HepG2 (cell line): ENCODE measurements at regions not wholly inside any gene's neighbourhood (a gene's known extent, or its start where the extent isn't known, plus 50 kb on each side); places are given as distances from the start of the nearest gene placed in this dataset.

Experiments used
- ATAC-seq: fragments of 200-7000 bp; cut with Tn5 transposase; 3 replicates; pipeline ENCODE4 v1.9.1; 2020; ENCODE audit warnings: mild to moderate bottlenecking, moderate library complexity
- BruUV-seq: library from RNA; stranded (reverse); fragments of 400-500 nt; replicated peaks from 2 replicates; lab custom pipeline; 2021; lab: Mats Ljungman, UMichigan
- CTCF ChIA-PET: fragments of 300-600 bp; formaldehyde crosslinking; extraction: SDS; loops from one replicate; lab custom pipeline; 2021; ENCODE audit warnings: low total read pairs, inconsistent platforms, low intra/inter-chr PET ratio; lab: Yijun Ruan, JAX
- POLR2A ChIA-PET: fragments of 350-600 bp; sonication (Branson Sonifier 250); formaldehyde crosslinking; loops from one replicate; lab custom pipeline; 2020; ENCODE audit warnings: antibody characterized with exemption, inconsistent platforms; lab: Yijun Ruan, JAX
- DNase-seq: peaks from one replicate; pipeline ENCODE4 v3.0.0-alpha.2; 2015; ENCODE audit warnings: low spot score
- FAIRE-seq: peaks from 3 replicates; lab custom pipeline; 2011; peaks lifted over from hg19 to GRCh38; lab: Jason Lieb, UNC
- H2AFZ ChIP-seq: one replicate; pipeline ENCODE4 v1.6.1; 2011; ENCODE audit warnings: low read length, inconsistent platforms
- H3K27ac ChIP-seq: fragments of 300-600 bp; 3 replicates; pipeline ENCODE4 v1.8.0; 2011; ENCODE audit warnings: mixed run types, mild to moderate bottlenecking, mixed read lengths, low read length, inconsistent platforms; ENCODE audit not compliant: insufficient read depth; ENCODE audit errors: extremely low read length
- H3K27me3 ChIP-seq, 2 experiments: fragments of 200-600 bp in 1 of 2; 2 replicates in 1 of 2; 3 replicates in 1 of 2; pipeline versions ENCODE4 v1.6.0 to v1.8.0; 2011; ENCODE audit warnings: low read length in 2 of 2, mild to moderate bottlenecking in 2 of 2, moderate library complexity in 2 of 2, inconsistent platforms in 1 of 2; ENCODE audit not compliant: insufficient read depth in 2 of 2, control insufficient read depth in 1 of 2
- H3K36me3 ChIP-seq, 2 experiments: fragments of 200-600 bp in 1 of 2; replicated peaks in 1 of 2; 2 replicates in 1 of 2; 3 replicates in 1 of 2; pipeline versions ENCODE4 v1.5.1 to v1.8.0; 2011; ENCODE audit warnings: low read length in 2 of 2, inconsistent platforms in 1 of 2; ENCODE audit not compliant: insufficient read depth in 2 of 2, control insufficient read depth in 1 of 2
- H3K4me1 ChIP-seq: 2 replicates; pipeline ENCODE4 v1.5.1; 2012; ENCODE audit warnings: low read length, inconsistent platforms; ENCODE audit not compliant: insufficient read depth
- H3K4me2 ChIP-seq: 2 replicates; pipeline ENCODE4 v1.6.0; 2011; ENCODE audit warnings: low read depth, low read length, inconsistent platforms
- H3K4me3 ChIP-seq, 3 experiments: fragments of 200-600 bp in 1 of 3; sonication (generic), shearing (Covaris generic) in 1 of 3; replicated peaks in 1 of 3; 2 replicates each; pipeline ENCODE4 v1.5.1; 2011 to 2016; ENCODE audit warnings: low read length in 3 of 3, inconsistent platforms in 2 of 3, low read depth in 2 of 3, mild to moderate bottlenecking in 2 of 3, control low read depth in 1 of 3, mixed read lengths in 1 of 3; ENCODE audit not compliant: insufficient read depth in 1 of 3
- H3K79me2 ChIP-seq: one replicate; pipeline ENCODE4 v1.6.1; 2011; ENCODE audit warnings: low read length, inconsistent platforms; ENCODE audit not compliant: insufficient read depth
- H3K9ac ChIP-seq: 2 replicates; pipeline ENCODE4 v1.6.0; 2011; ENCODE audit warnings: mild to moderate bottlenecking, low read depth, low read length, inconsistent platforms; ENCODE audit not compliant: insufficient read depth
- H3K9me3 ChIP-seq: 2 replicates; pipeline ENCODE4 v1.5.1; 2012; ENCODE audit warnings: mild to moderate bottlenecking, low read length
- H4K20me1 ChIP-seq: 2 replicates; pipeline ENCODE4 v1.6.0; 2011; ENCODE audit warnings: inconsistent platforms, mild to moderate bottlenecking, low read length, moderate library complexity; ENCODE audit not compliant: insufficient read depth
- ESRRA ChIP-seq: sonication (generic); formaldehyde crosslinking; IDR thresholded peaks from 2 replicates; pipeline ENCODE4 v1.5.1; 2020; ENCODE audit warnings: mild to moderate bottlenecking, low read depth, missing genetic modification reagents
- FOXA3 ChIP-seq: IDR thresholded peaks from 2 replicates; pipeline ENCODE4 v1.6.1; 2016; ENCODE audit warnings: missing genetic modification reagents, missing compliant biosample characterization
- GATAD2A ChIP-seq: IDR thresholded peaks from 2 replicates; pipeline ENCODE4 v1.6.1; 2016
- GTF3A ChIP-seq: sonication (generic); formaldehyde crosslinking; conservative IDR thresholded peaks from 2 replicates; pipeline ENCODE4 v1.4.0; 2020; ENCODE audit warnings: mild to moderate bottlenecking, missing genetic modification reagents
- HNF4A ChIP-seq: sonication (generic); formaldehyde crosslinking; IDR thresholded peaks from 2 replicates; pipeline ENCODE4 v1.4.0; 2020; ENCODE audit warnings: missing genetic modification reagents
- HOXA3 ChIP-seq: sonication (generic); formaldehyde crosslinking; IDR thresholded peaks from 2 replicates; pipeline ENCODE4 v1.5.0; 2020; ENCODE audit warnings: missing genetic modification reagents
- HOXA7 ChIP-seq: sonication (generic); formaldehyde crosslinking; IDR thresholded peaks from 2 replicates; pipeline ENCODE4 v1.8.1; 2022; ENCODE audit warnings: mild to moderate bottlenecking, missing genetic modification reagents, moderate library complexity
- MYC ChIP-seq: sonication (generic); formaldehyde crosslinking; IDR thresholded peaks from 2 replicates; pipeline ENCODE4 v1.9.0; 2021; ENCODE audit warnings: missing genetic modification reagents, borderline replicate concordance
- SOX13 ChIP-seq, 3 experiments: fragments of 450-650 bp in 1 of 3; sonication (generic) in 1 of 3; formaldehyde crosslinking in 1 of 3; IDR thresholded peaks in 2 of 3; conservative IDR thresholded peaks in 1 of 3; 2 replicates each; pipeline versions ENCODE4 v1.5.0 to v1.6.1; 2016 to 2020; ENCODE audit warnings: antibody characterized with exemption in 1 of 3, mild to moderate bottlenecking in 1 of 3, missing compliant biosample characterization in 1 of 3, missing genetic modification reagents in 1 of 3, moderate library complexity in 1 of 3
- SPEN ChIP-seq: sonication (generic); formaldehyde crosslinking; IDR thresholded peaks from 2 replicates; pipeline ENCODE4 v1.5.1; 2020; ENCODE audit warnings: low read depth, mild to moderate bottlenecking, missing genetic modification reagents
- ZBTB38 ChIP-seq: sonication (generic); formaldehyde crosslinking; IDR thresholded peaks from 2 replicates; pipeline ENCODE4 v1.5.1; 2020; ENCODE audit warnings: mild to moderate bottlenecking, missing genetic modification reagents
- ZBTB7A ChIP-seq: sonication (generic); formaldehyde crosslinking; IDR thresholded peaks from 2 replicates; pipeline ENCODE4 v1.8.0; 2022; ENCODE audit warnings: mild to moderate bottlenecking, missing genetic modification reagents
- ZMYM2 ChIP-seq: sonication (generic); formaldehyde crosslinking; IDR thresholded peaks from 2 replicates; pipeline ENCODE4 v1.8.0; 2022; ENCODE audit warnings: mild to moderate bottlenecking, missing genetic modification reagents
- WGBS: methylation state at CpG from one replicate; pipeline ENCODE4 v1.1.6; 2017; ENCODE audit warnings: low lambda C conversion rate; 5-methylcytosine and 5-hydroxymethylcytosine counted together
- in situ Hi-C: cut with HindIII; loops from 2 replicates; pipeline ENCODE4 v1.10.0; 2017; ENCODE audit warnings: low pct_unique_long_range_greater_than_20kb; ENCODE audit not compliant: extremely low pct_ligation_motif_present
- intact Hi-C: fragments of 100-400 bp; cut with micrococcal nuclease; formaldehyde crosslinking; loops from one replicate; pipeline ENCODE4 v1.10.0; 2022; ENCODE audit not compliant: unreplicated experiment
- TF ChIP-seq, protein P1 (sequence below): sonication (generic); formaldehyde crosslinking; IDR thresholded peaks from 2 replicates; pipeline ENCODE4 v1.4.0; 2020; ENCODE audit warnings: missing genetic modification reagents, borderline replicate concordance
- TF ChIP-seq, protein P2 (sequence below): IDR thresholded peaks from 2 replicates; pipeline ENCODE4 v1.6.1; 2016
- TF ChIP-seq, protein P3 (sequence below), 2 experiments: sonication (generic) in 1 of 2; formaldehyde crosslinking in 1 of 2; IDR thresholded peaks; 2 replicates each; pipeline versions ENCODE4 v1.4.0 to v1.6.1; 2018 to 2020; ENCODE audit warnings: missing genetic modification reagents in 2 of 2, borderline replicate concordance in 1 of 2, low read depth in 1 of 2, mild to moderate bottlenecking in 1 of 2, missing biosample characterization in 1 of 2

DNA sequence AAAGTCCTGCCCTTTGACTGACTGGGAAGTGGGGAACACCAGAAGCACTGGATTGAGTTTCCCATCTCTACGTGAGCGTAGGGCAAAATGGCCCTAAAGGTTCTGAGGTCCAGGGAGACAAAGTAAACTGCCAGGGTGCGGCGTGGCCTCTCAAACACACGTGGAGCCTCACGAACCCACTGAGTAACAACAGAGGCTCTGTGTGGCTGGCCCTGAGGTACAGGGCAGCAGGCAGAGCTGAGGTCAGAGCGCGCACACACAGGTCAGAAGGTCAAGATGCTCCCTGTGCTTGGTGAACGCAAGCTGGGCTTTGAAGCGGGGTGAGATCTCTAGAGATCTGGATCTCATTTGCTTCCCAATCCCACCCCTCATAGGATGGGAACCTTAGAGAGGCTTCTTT, 99.0 kb upstream of the ZMIZ1 start:
- Histone ChIP-seq H3K4me1 (peaks cover 92% of the 10 kb centered on the region), H3K4me2 (no peak overlapping the region), H2AFZ (no peak overlapping the region), H3K36me3 (no peaks in the 10 kb centered on the region), H3K27me3 (no peaks in the 10 kb centered on the region), H4K20me1 (no peaks in the 10 kb centered on the region), H3K27ac (peak overlapping the region; percentile 45), H3K9me3 (no peaks in the 10 kb centered on the region), H3K9ac (0 out of 2 replicates have a peak overlapping the region, but pooled peaks have one; percentile 18), H3K4me3 (no peak overlapping the region), H3K79me2 (no peaks in the 10 kb centered on the region)
- in situ Hi-C loops (loop anchor here (5.0 kb wide), 1 partner anchor 218 kb away; no protein-coding TSS in a partner anchor), intact Hi-C loops (loop anchor here (5.0 to 10.0 kb wide), 3 partner anchors 55 to 218 kb away; no protein-coding TSS in a partner anchor)
- POLR2A ChIA-PET: no interaction called here
- FAIRE-seq: peak; percentile 12
- no peak for ATAC-seq
- no TSS peak for BruUV-seq
- 9% methylated on average over 4 of the region's 10 CpGs for WGBS
- DNase-seq: peak; percentile 18
- CTCF ChIA-PET: no interaction called here
- 0 out of 2 replicates have a peak, but pooled peaks have one; percentile 25 for TF ChIP-seq ESRRA (CRISPR knock-in tag)
- TF ChIP-seq, protein P1, sequence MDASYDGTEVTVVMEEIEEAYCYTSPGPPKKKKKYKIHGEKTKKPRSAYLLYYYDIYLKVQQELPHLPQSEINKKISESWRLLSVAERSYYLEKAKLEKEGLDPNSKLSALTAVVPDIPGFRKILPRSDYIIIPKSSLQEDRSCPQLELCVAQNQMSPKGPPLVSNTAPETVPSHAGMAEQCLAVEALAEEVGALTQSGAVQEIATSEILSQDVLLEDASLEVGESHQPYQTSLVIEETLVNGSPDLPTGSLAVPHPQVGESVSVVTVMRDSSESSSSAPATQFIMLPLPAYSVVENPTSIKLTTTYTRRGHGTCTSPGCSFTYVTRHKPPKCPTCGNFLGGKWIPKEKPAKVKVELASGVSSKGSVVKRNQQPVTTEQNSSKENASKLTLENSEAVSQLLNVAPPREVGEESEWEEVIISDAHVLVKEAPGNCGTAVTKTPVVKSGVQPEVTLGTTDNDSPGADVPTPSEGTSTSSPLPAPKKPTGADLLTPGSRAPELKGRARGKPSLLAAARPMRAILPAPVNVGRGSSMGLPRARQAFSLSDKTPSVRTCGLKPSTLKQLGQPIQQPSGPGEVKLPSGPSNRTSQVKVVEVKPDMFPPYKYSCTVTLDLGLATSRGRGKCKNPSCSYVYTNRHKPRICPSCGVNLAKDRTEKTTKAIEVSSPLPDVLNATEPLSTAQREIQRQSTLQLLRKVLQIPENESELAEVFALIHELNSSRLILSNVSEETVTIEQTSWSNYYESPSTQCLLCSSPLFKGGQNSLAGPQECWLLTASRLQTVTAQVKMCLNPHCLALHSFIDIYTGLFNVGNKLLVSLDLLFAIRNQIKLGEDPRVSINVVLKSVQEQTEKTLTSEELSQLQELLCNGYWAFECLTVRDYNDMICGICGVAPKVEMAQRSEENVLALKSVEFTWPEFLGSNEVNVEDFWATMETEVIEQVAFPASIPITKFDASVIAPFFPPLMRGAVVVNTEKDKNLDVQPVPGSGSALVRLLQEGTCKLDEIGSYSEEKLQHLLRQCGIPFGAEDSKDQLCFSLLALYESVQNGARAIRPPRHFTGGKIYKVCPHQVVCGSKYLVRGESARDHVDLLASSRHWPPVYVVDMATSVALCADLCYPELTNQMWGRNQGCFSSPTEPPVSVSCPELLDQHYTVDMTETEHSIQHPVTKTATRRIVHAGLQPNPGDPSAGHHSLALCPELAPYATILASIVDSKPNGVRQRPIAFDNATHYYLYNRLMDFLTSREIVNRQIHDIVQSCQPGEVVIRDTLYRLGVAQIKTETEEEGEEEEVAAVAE (CRISPR knock-in tag): peak; percentile 97
- TF ChIP-seq HOXA7 (CRISPR knock-in tag): no peak
- peak; percentile 64; the same call in 1 of the 2 replicates for TF ChIP-seq MYC
- TF ChIP-seq GATAD2A: peak; percentile 55
- TF ChIP-seq GTF3A (CRISPR knock-in tag): 0 out of 2 replicates have a peak, but pooled peaks have one; percentile 23
- TF ChIP-seq, protein P2, sequence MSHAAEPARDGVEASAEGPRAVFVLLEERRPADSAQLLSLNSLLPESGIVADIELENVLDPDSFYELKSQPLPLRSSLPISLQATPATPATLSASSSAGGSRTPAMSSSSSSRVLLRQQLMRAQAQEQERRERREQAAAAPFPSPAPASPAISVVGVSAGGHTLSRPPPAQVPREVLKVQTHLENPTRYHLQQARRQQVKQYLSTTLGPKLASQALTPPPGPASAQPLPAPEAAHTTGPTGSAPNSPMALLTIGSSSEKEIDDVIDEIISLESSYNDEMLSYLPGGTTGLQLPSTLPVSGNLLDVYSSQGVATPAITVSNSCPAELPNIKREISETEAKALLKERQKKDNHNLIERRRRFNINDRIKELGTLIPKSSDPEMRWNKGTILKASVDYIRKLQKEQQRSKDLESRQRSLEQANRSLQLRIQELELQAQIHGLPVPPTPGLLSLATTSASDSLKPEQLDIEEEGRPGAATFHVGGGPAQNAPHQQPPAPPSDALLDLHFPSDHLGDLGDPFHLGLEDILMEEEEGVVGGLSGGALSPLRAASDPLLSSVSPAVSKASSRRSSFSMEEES: no peak
- peak; percentile 94 for TF ChIP-seq ZBTB38 (CRISPR knock-in tag)
- peak; percentile 51; the same call in 1 of the 2 replicates for TF ChIP-seq ZMYM2 (CRISPR knock-in tag)
- TF ChIP-seq SPEN (CRISPR knock-in tag): no peak
- TF ChIP-seq FOXA3 (CRISPR knock-in tag): peak; percentile 37; the same call in 1 of the 2 replicates
- TF ChIP-seq SOX13 (IDR thresholded peaks at IDR 0.05): no peak
- peak in 1 of 2 experiments; percentile 46; a peak in 1 of 4 replicates for TF ChIP-seq SOX13 (CRISPR knock-in tag; conservative IDR thresholded peaks at IDR 0.05 in 1 of 2, IDR thresholded peaks at IDR 0.05 in 1 of 2)
- no peak for TF ChIP-seq ZBTB7A (CRISPR knock-in tag)
- TF ChIP-seq HNF4A: peak; percentile 31; the same call in 1 of the 2 replicates
- TF ChIP-seq HOXA3: peak; percentile 85
- TF ChIP-seq, protein P3, sequence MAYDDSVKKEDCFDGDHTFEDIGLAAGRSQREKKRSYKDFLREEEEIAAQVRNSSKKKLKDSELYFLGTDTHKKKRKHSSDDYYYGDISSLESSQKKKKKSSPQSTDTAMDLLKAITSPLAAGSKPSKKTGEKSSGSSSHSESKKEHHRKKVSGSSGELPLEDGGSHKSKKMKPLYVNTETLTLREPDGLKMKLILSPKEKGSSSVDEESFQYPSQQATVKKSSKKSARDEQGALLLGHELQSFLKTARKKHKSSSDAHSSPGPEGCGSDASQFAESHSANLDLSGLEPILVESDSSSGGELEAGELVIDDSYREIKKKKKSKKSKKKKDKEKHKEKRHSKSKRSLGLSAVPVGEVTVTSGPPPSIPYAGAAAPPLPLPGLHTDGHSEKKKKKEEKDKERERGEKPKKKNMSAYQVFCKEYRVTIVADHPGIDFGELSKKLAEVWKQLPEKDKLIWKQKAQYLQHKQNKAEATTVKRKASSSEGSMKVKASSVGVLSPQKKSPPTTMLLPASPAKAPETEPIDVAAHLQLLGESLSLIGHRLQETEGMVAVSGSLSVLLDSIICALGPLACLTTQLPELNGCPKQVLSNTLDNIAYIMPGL (CRISPR knock-in tag; IDR thresholded peaks at IDR 0.05; ENCODE audit: borderline replicate concordance in 1 of 2, low read depth in 1 of 2): peak in 1 of 2 experiments; percentile 39; a peak in 1 of 4 replicates
